A549 (cell line): ENCODE measurements at regions not wholly inside any gene's neighbourhood (a gene's known extent, or its start where the extent isn't known, plus 50 kb on each side); places are given as distances from the start of the nearest gene placed in this dataset.
A peak's percentile ranks its signal among the peaks of the same experiment; 100 is the strongest.

Source experiments
- ATAC-seq, 2 experiments: fragments of 200-7000 bp in 1 of 2; fragments of >200 bp in 1 of 2; cut with Nextera tagmentation in 1 of 2; cut with Tn5 transposase in 1 of 2; 3 replicates each; pipeline versions ENCODE4 v1.8.0 to v1.9.1; 2018 to 2020; ENCODE audit warnings: mild to moderate bottlenecking in 1 of 2, moderate library complexity in 1 of 2
- CTCF ChIA-PET: fragments of 300-600 bp; sonication (Branson Sonifier 250); formaldehyde crosslinking; extraction: SDS; loops from one replicate; lab custom pipeline; 2021; ENCODE audit warnings: antibody characterized with exemption, inconsistent platforms; lab: Yijun Ruan, JAX
- POLR2A ChIA-PET: fragments of 350-600 bp; formaldehyde crosslinking; extraction: SDS; loops from one replicate; lab custom pipeline; 2021; ENCODE audit warnings: antibody characterized with exemption, inconsistent platforms; lab: Yijun Ruan, JAX
- DNase-seq, 2 experiments: peaks; one replicate each; pipeline versions ENCODE4 v3.0.0 to v3.0.0-alpha.2; 2011 to 2016; ENCODE audit warnings: low read depth in 1 of 2, low spot score in 1 of 2
- FAIRE-seq: peaks from 2 replicates; lab custom pipeline; 2011; peaks lifted over from hg19 to GRCh38; lab: Jason Lieb, UNC
- H3K27ac ChIP-seq, 2 experiments: fragments of >200 bp; sonication (Bioruptor Twin); formaldehyde crosslinking; 3 replicates each; pipeline ENCODE4 v1.5.1; 2016 to 2017
- H3K4me1 ChIP-seq: fragments of >200 bp; sonication (Bioruptor Twin); formaldehyde crosslinking; 3 replicates; pipeline ENCODE4 v1.6.1; 2016
- H3K4me2 ChIP-seq: fragments of >200 bp; sonication (Bioruptor Twin); formaldehyde crosslinking; 3 replicates; pipeline ENCODE4 v1.6.1; 2016
- H3K4me3 ChIP-seq: fragments of >200 bp; sonication (Bioruptor Twin); formaldehyde crosslinking; 3 replicates; pipeline ENCODE4 v1.5.1; 2016
- H3K9me3 ChIP-seq: fragments of >200 bp; sonication (Bioruptor Twin); formaldehyde crosslinking; 3 replicates; pipeline ENCODE4 v1.6.1; 2016
- ATOH8 ChIP-seq: fragments of 250-450 bp; sonication (Bioruptor Pico); IDR thresholded peaks from 2 replicates; pipeline ENCODE4 v1.5.0; 2020; ENCODE audit warnings: low read depth, mild to moderate bottlenecking, moderate library complexity
- CBX2 ChIP-seq: fragments of 200-600 bp; sonication (generic); IDR thresholded peaks from 2 replicates; pipeline ENCODE4 v1.6.1; 2016; ENCODE audit warnings: low read depth, mild to moderate bottlenecking, borderline replicate concordance
- CHD2 ChIP-seq: fragments of 150-350 bp; IDR thresholded peaks from 2 replicates; pipeline ENCODE4 v1.6.1; 2014; ENCODE audit warnings: low read length; ENCODE audit not compliant: partially characterized antibody
- ELK1 ChIP-seq: fragments of 150-350 bp; IDR thresholded peaks from 2 replicates; pipeline ENCODE4 v1.6.1; 2014; ENCODE audit warnings: low read depth, mild to moderate bottlenecking, low read length
- EP300 ChIP-seq, 2 experiments: fragments of >200 bp; sonication (Bioruptor Twin); formaldehyde crosslinking; IDR thresholded peaks; 2 replicates in 1 of 2; 3 replicates in 1 of 2; pipeline ENCODE4 v1.6.1; 2016 to 2017
- FOSB ChIP-seq: fragments of 250-450 bp; sonication (Bioruptor Pico); IDR thresholded peaks from 2 replicates; pipeline ENCODE4 v1.5.0; 2020; ENCODE audit warnings: mild to moderate bottlenecking, moderate library complexity
- FOXS1 ChIP-seq: fragments of 250-450 bp; sonication (Bioruptor Pico); IDR thresholded peaks from 2 replicates; pipeline ENCODE4 v1.5.0; 2020; ENCODE audit warnings: mild to moderate bottlenecking, moderate library complexity
- GATA3 ChIP-seq: IDR thresholded peaks from 2 replicates; pipeline ENCODE4 v1.6.1; 2012; ENCODE audit warnings: borderline replicate concordance
- HDAC2 ChIP-seq: fragments of 200-600 bp; sonication (generic); IDR thresholded peaks from 2 replicates; pipeline ENCODE4 v1.6.1; 2016
- HOXA7 ChIP-seq: fragments of 250-450 bp; sonication (Bioruptor Pico); IDR thresholded peaks from 2 replicates; pipeline ENCODE4 v1.5.0; 2020; ENCODE audit warnings: mild to moderate bottlenecking, moderate library complexity
- HOXB13 ChIP-seq: fragments of 250-450 bp; sonication (Bioruptor Pico); IDR thresholded peaks from 2 replicates; pipeline ENCODE4 v1.5.0; 2020; ENCODE audit warnings: low read depth, mild to moderate bottlenecking, moderate library complexity
- HOXB5 ChIP-seq: fragments of 250-450 bp; sonication (Bioruptor Pico); IDR thresholded peaks from 2 replicates; pipeline ENCODE4 v1.5.0; 2020; ENCODE audit warnings: mild to moderate bottlenecking, moderate library complexity
- JUN ChIP-seq, 2 experiments: fragments of >200 bp; sonication (Bioruptor Twin); formaldehyde crosslinking; IDR thresholded peaks; 2 replicates in 1 of 2; 3 replicates in 1 of 2; pipeline ENCODE4 v1.6.1; 2016 to 2017
- JUNB ChIP-seq: fragments of >200 bp; sonication (Bioruptor Twin); formaldehyde crosslinking; IDR thresholded peaks from 2 replicates; pipeline ENCODE4 v1.6.1; 2016
- KDM5A ChIP-seq: fragments of 200-600 bp; sonication (generic); IDR thresholded peaks from 2 replicates; pipeline ENCODE4 v1.6.1; 2016; ENCODE audit warnings: antibody characterized with exemption, mild to moderate bottlenecking
- MAX ChIP-seq: IDR thresholded peaks from 2 replicates; pipeline ENCODE4 v1.6.1; 2012
- NR3C1 ChIP-seq: fragments of >200 bp; sonication (Bioruptor Twin); formaldehyde crosslinking; IDR thresholded peaks from 3 replicates; pipeline ENCODE4 v1.6.1; 2017
- POLR2A ChIP-seq: IDR thresholded peaks from 2 replicates; pipeline ENCODE4 v1.6.1; 2012; ENCODE audit warnings: mild to moderate bottlenecking, low read length
- RARB ChIP-seq: fragments of 250-450 bp; sonication (Bioruptor Pico); IDR thresholded peaks from 2 replicates; pipeline ENCODE4 v1.8.0; 2021; ENCODE audit warnings: mild to moderate bottlenecking, moderate library complexity
- RCOR1 ChIP-seq: fragments of 150-350 bp; IDR thresholded peaks from 2 replicates; pipeline ENCODE4 v1.6.1; 2014; ENCODE audit warnings: antibody characterized with exemption, low read length, low read depth
- USF2 ChIP-seq: fragments of 450-650 bp; IDR thresholded peaks from 2 replicates; pipeline ENCODE4 v1.6.1; 2014; ENCODE audit warnings: antibody characterized with exemption
- ZC3H11A ChIP-seq: fragments of 450-650 bp; IDR thresholded peaks from 2 replicates; pipeline ENCODE4 v1.6.1; 2014; ENCODE audit warnings: antibody characterized with exemption, mild to moderate bottlenecking
- ZFP36 ChIP-seq: fragments of 450-650 bp; IDR thresholded peaks from 2 replicates; pipeline ENCODE4 v1.6.1; 2014; ENCODE audit warnings: borderline replicate concordance; ENCODE audit not compliant: partially characterized antibody
- ZNF302 ChIP-seq: fragments of 250-450 bp; sonication (Bioruptor Pico); IDR thresholded peaks from 2 replicates; pipeline ENCODE4 v1.9.0; 2021; ENCODE audit warnings: inconsistent platforms, mild to moderate bottlenecking, moderate library complexity
- WGBS: methylation state at CpG from one replicate; pipeline ENCODE4 v1.1.6; 2017; ENCODE audit errors: missing lambda C conversion rate; 5-methylcytosine and 5-hydroxymethylcytosine counted together
- TF ChIP-seq, protein P1 (sequence below): fragments of 250-450 bp; sonication (Bioruptor Pico); IDR thresholded peaks from 2 replicates; pipeline ENCODE4 v1.5.0; 2021; ENCODE audit warnings: mild to moderate bottlenecking, moderate library complexity, borderline replicate concordance
- TF ChIP-seq, protein P2 (sequence below): fragments of >200 bp; sonication (Bioruptor Twin); formaldehyde crosslinking; IDR thresholded peaks from 3 replicates; pipeline ENCODE4 v1.6.1; 2016

DNA sequence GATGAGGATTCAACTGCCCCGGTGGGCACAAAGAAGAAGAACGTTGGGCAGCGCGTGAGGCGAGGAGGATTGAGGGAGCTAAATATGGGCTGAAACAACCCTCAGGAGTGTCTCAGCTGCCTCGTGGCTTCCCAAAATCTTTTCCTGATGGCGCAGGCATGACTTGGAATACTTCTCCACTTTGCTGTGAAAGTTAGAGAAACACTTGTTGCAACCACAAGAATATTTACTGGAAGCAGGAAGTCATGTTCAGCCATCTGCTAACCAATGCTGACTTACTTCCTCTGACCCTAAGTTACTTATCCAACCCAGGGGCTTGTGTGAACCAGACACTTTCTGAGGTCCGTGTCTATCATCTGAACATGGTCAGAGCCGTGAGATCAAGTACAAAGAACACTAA lies 148.8 kb downstream of the ARL4C start (continued):
- TF ChIP-seq HOXB5 (CRISPR knock-in tag) (no peak), FOSB (CRISPR knock-in tag) (no peak), ZC3H11A (no peak), ZFP36 (no peak)

GRCh38 chr2:234345921-234346320 lies 151.0 kb downstream of the ARL4C start:
- POLR2A ChIA-PET, result no interaction called here
- WGBS, result 92% methylated on average over 5 of the region's 5 CpGs
- CTCF ChIA-PET, result interaction anchor here (1.0 to 2.3 kb wide), 4 partner anchors 11 to 210 kb away, joined by 3 to 10 read pairs (median 3); no protein-coding TSS in a partner anchor
- ATAC-seq, result no peak
- Histone ChIP-seq H3K4me1 (no peaks in the 10 kb centered on the region), H3K4me2 (no peak overlapping the region), H3K4me3 (no peak overlapping the region), H3K27ac (peak overlapping the region in 1 of 2 experiments; percentile 36; a peak in 1 of 6 replicates), H3K9me3 (no peaks in the 10 kb centered on the region)
- FAIRE-seq, result no peak
- TF ChIP-seq KDM5A, result no peak
- no peak for TF ChIP-seq JUN (IDR thresholded peaks at IDR 0.05)
- no peak for TF ChIP-seq ELK1
- TF ChIP-seq CHD2, result no peak
- TF ChIP-seq ZC3H11A, result no peak
- no peak for TF ChIP-seq FOSB (CRISPR knock-in tag)
- no peak for TF ChIP-seq CBX2
- no peak for TF ChIP-seq MAX
- TF ChIP-seq ZNF302 (CRISPR knock-in tag), result no peak
- no peak for TF ChIP-seq HOXB13 (CRISPR knock-in tag)
- TF ChIP-seq POLR2A, result no peak
- TF ChIP-seq FOXS1 (CRISPR knock-in tag), result no peak
- TF ChIP-seq RARB, result no peak
- TF ChIP-seq HDAC2, result no peak
- TF ChIP-seq USF2, result no peak
- TF ChIP-seq, protein P1, sequence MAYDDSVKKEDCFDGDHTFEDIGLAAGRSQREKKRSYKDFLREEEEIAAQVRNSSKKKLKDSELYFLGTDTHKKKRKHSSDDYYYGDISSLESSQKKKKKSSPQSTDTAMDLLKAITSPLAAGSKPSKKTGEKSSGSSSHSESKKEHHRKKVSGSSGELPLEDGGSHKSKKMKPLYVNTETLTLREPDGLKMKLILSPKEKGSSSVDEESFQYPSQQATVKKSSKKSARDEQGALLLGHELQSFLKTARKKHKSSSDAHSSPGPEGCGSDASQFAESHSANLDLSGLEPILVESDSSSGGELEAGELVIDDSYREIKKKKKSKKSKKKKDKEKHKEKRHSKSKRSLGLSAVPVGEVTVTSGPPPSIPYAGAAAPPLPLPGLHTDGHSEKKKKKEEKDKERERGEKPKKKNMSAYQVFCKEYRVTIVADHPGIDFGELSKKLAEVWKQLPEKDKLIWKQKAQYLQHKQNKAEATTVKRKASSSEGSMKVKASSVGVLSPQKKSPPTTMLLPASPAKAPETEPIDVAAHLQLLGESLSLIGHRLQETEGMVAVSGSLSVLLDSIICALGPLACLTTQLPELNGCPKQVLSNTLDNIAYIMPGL (CRISPR knock-in tag), result no peak
- DNase-seq, result no peak

DNA sequence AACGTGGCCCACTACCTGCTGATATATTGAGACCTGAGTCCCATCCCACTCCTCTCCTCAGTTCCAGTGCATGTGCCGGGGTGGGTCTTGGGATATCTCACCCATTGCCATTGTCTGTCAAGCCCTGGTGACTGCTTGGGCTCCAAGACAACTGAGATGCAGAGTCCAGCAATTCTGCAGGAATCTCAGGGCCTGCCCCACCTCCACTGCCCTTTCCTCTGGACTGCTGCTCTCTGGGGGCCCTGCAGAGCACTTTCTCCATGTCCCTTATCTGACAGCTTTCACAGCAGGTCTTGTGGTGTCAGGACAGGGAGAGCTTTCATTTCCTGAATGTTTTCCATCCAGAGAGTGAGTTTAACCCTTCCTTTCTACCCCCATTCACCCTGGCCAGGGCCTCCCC lies 152.9 kb downstream of the ARL4C start:
- no peak overlapping the region for H3K4me3 ChIP-seq
- TF ChIP-seq ATOH8 (CRISPR knock-in tag), result no peak
- TF ChIP-seq NR3C1, result no peak
- TF ChIP-seq, protein P2, sequence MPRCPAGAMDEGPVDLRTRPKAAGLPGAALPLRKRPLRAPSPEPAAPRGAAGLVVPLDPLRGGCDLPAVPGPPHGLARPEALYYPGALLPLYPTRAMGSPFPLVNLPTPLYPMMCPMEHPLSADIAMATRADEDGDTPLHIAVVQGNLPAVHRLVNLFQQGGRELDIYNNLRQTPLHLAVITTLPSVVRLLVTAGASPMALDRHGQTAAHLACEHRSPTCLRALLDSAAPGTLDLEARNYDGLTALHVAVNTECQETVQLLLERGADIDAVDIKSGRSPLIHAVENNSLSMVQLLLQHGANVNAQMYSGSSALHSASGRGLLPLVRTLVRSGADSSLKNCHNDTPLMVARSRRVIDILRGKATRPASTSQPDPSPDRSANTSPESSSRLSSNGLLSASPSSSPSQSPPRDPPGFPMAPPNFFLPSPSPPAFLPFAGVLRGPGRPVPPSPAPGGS, result no peak
- TF ChIP-seq GATA3, result no peak
- no peak for TF ChIP-seq HOXB5 (CRISPR knock-in tag)
- TF ChIP-seq EP300 (IDR thresholded peaks at IDR 0.05), result no peak
- no peak for TF ChIP-seq FOSB (CRISPR knock-in tag)
- TF ChIP-seq JUNB, result no peak
- TF ChIP-seq RCOR1, result no peak
- TF ChIP-seq HOXA7, result no peak
- no peak overlapping the region for H3K4me2 ChIP-seq
- 65% methylated on average over 2 of the region's 2 CpGs for WGBS
- ChIA-PET POLR2A (no interaction called here), CTCF (no interaction called here)
- ATAC-seq, result no peak
- DNase-seq, result no peak
- FAIRE-seq, result no peak
- H3K4me1 ChIP-seq, result no peaks in the 10 kb centered on the region
- no peaks in the 10 kb centered on the region for H3K9me3 ChIP-seq
- peak overlapping the region in 1 of 2 experiments; percentile 61; a peak in 2 of 6 replicates for H3K27ac ChIP-seq
